ENCODE measurements at regions not wholly inside any gene's neighbourhood (a gene's known extent, or its start where the extent isn't known, plus 50 kb on each side); places are given as distances from the start of the nearest gene placed in this dataset.

- Histone ChIP-seq H3K4ac (ENCODE audit: low read depth, low read length) (no peak overlapping the region), H3K14ac (ENCODE audit: low read length) (no peak overlapping the region), H3K9me3 (ENCODE audit: insufficient read depth, low read depth, low read length) (no peaks in the 10 kb centered on the region), H3K79me2 (ENCODE audit: control insufficient read depth, insufficient read depth, low read length, poor library complexity) (no peaks in the 10 kb centered on the region), H3K4me1 (ENCODE audit: control insufficient read depth in 1 of 2, insufficient read depth in 2 of 2, low read length in 2 of 2) (peaks cover 0 to 2% of the 10 kb centered on the region in 2 experiments), H4K8ac (ENCODE audit: low read depth, low read length) (no peak overlapping the region), H3K23ac (ENCODE audit: low read length) (no peak overlapping the region), H2AFZ (ENCODE audit: insufficient read depth, low read length, poor library complexity) (no peak overlapping the region), H3K4me3 (ENCODE audit: low read depth, low read length) (no peak overlapping the region), H3K79me1 (ENCODE audit: low read length) (no peaks in the 10 kb centered on the region), H3K9ac (ENCODE audit: low read length) (no peak overlapping the region), H3K27ac (ENCODE audit: low read depth, low read length) (no peak overlapping the region), H3K27me3 (ENCODE audit: insufficient read depth, low read length) (no peaks in the 10 kb centered on the region), H3K36me3 (ENCODE audit: control insufficient read depth in 1 of 2, insufficient read depth in 2 of 2, low read length in 2 of 2) (no peaks in the 10 kb centered on the region), H2BK12ac (ENCODE audit: low read length) (no peak overlapping the region), H3K4me2 (ENCODE audit: low read length) (no peak overlapping the region), H4K12ac (ENCODE audit: low read depth, low read length) (no peak overlapping the region), H2BK120ac (ENCODE audit: insufficient read depth, low read length, poor library complexity) (no peak overlapping the region), H4K91ac (ENCODE audit: low read depth, low read length) (no peak overlapping the region), H2AK5ac (ENCODE audit: low read length) (no peak overlapping the region), H3K18ac (ENCODE audit: low read length) (no peak overlapping the region), H2BK5ac (ENCODE audit: low read depth, low read length, poor library complexity) (no peak overlapping the region)
- no CpG with 5 or more reads among the region's 6 CpGs for WGBS (ENCODE audit: extremely low coverage, insufficient coverage, insufficient read length)
- DNase-seq, result no peak
These were observed 555.4 kb downstream of the SH2D4B start for GRCh38 chr10:81093056-81093455.

GRCh38 chr10:81095238-81095637 lies 557.5 kb downstream of the SH2D4B start:
- H3K36me3 ChIP-seq (ENCODE audit: control insufficient read depth in 1 of 2, insufficient read depth in 2 of 2, low read length in 2 of 2), result no peaks in the 10 kb centered on the region
- H3K23ac ChIP-seq (ENCODE audit: low read length), result no peak overlapping the region
- H2AFZ ChIP-seq (ENCODE audit: insufficient read depth, low read length, poor library complexity), result no peak overlapping the region
- peaks cover 0 to 2% of the 10 kb centered on the region in 2 experiments for H3K4me1 ChIP-seq (ENCODE audit: control insufficient read depth in 1 of 2, insufficient read depth in 2 of 2, low read length in 2 of 2)
- no peak overlapping the region for H2BK120ac ChIP-seq (ENCODE audit: insufficient read depth, low read length, poor library complexity)
- H3K18ac ChIP-seq (ENCODE audit: low read length), result no peak overlapping the region
- no peak overlapping the region for H2BK5ac ChIP-seq (ENCODE audit: low read depth, low read length, poor library complexity)
- no peaks in the 10 kb centered on the region for H3K27me3 ChIP-seq (ENCODE audit: insufficient read depth, low read length)
- no peaks in the 10 kb centered on the region for H3K79me2 ChIP-seq (ENCODE audit: control insufficient read depth, insufficient read depth, low read length, poor library complexity)
- no peak overlapping the region for H3K27ac ChIP-seq (ENCODE audit: low read depth, low read length)
- DNase-seq, result no peak
- H4K12ac ChIP-seq (ENCODE audit: low read depth, low read length), result no peak overlapping the region
- WGBS (ENCODE audit: extremely low coverage, insufficient coverage, insufficient read length), result no CpG with 5 or more reads among the region's 2 CpGs
- no peak overlapping the region for H3K4me3 ChIP-seq (ENCODE audit: low read depth, low read length)
- H2BK12ac ChIP-seq (ENCODE audit: low read length), result no peak overlapping the region
- no peak overlapping the region for H3K4ac ChIP-seq (ENCODE audit: low read depth, low read length)
- H4K91ac ChIP-seq (ENCODE audit: low read depth, low read length), result no peak overlapping the region
- H3K9me3 ChIP-seq (ENCODE audit: insufficient read depth, low read depth, low read length), result no peaks in the 10 kb centered on the region
- H3K9ac ChIP-seq (ENCODE audit: low read length), result no peak overlapping the region
- H4K8ac ChIP-seq (ENCODE audit: low read depth, low read length), result no peak overlapping the region
- H3K4me2 ChIP-seq (ENCODE audit: low read length), result no peak overlapping the region
- no peak overlapping the region for H2AK5ac ChIP-seq (ENCODE audit: low read length)
- no peaks in the 10 kb centered on the region for H3K79me1 ChIP-seq (ENCODE audit: low read length)
- H3K14ac ChIP-seq (ENCODE audit: low read length), result no peak overlapping the region

DNA sequence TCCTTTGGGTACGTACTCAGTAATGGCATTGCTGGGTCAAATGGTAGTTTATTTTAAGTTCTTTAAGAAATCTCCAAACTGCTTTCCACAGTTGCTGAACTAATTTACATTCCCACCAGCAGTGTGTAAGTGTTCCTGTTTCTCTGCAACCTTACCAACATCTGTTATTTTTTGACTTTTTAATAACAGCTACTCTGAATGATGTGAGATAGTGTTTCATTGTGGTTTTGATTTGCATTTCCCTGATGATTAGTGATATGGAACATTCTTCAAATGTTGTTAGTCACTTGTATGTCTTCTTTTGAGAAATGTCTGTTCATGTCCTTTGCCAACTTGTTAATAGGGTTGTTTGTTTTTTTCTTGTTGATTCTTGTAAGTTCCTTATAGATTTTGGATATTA lies 558.9 kb downstream of the SH2D4B start:
- no peak overlapping the region for H4K12ac ChIP-seq (ENCODE audit: low read depth, low read length)
- no peak overlapping the region for H3K27ac ChIP-seq (ENCODE audit: low read depth, low read length)
- no peak overlapping the region for H3K4ac ChIP-seq (ENCODE audit: low read depth, low read length)
- H3K4me1 ChIP-seq (ENCODE audit: control insufficient read depth in 1 of 2, insufficient read depth in 2 of 2, low read length in 2 of 2), result peaks cover 0 to 2% of the 10 kb centered on the region in 2 experiments
- no peak overlapping the region for H3K4me3 ChIP-seq (ENCODE audit: low read depth, low read length)
- H3K4me2 ChIP-seq (ENCODE audit: low read length), result no peak overlapping the region
- no peak overlapping the region for H2BK12ac ChIP-seq (ENCODE audit: low read length)
- H3K14ac ChIP-seq (ENCODE audit: low read length), result no peak overlapping the region
- no peaks in the 10 kb centered on the region for H3K36me3 ChIP-seq (ENCODE audit: control insufficient read depth in 1 of 2, insufficient read depth in 2 of 2, low read length in 2 of 2)
- no peaks in the 10 kb centered on the region for H3K79me1 ChIP-seq (ENCODE audit: low read length)
- WGBS (ENCODE audit: extremely low coverage, insufficient coverage, insufficient read length), result no CpG with 5 or more reads among the region's 1 CpG
- H2AK5ac ChIP-seq (ENCODE audit: low read length), result no peak overlapping the region
- H3K9ac ChIP-seq (ENCODE audit: low read length), result no peak overlapping the region
- H2AFZ ChIP-seq (ENCODE audit: insufficient read depth, low read length, poor library complexity), result no peak overlapping the region
- H4K91ac ChIP-seq (ENCODE audit: low read depth, low read length), result no peak overlapping the region
- H3K79me2 ChIP-seq (ENCODE audit: control insufficient read depth, insufficient read depth, low read length, poor library complexity), result no peaks in the 10 kb centered on the region
- no peaks in the 10 kb centered on the region for H3K9me3 ChIP-seq (ENCODE audit: insufficient read depth, low read depth, low read length)
- no peaks in the 10 kb centered on the region for H3K27me3 ChIP-seq (ENCODE audit: insufficient read depth, low read length)
- H2BK5ac ChIP-seq (ENCODE audit: low read depth, low read length, poor library complexity), result no peak overlapping the region
- no peak overlapping the region for H2BK120ac ChIP-seq (ENCODE audit: insufficient read depth, low read length, poor library complexity)
- no peak overlapping the region for H3K23ac ChIP-seq (ENCODE audit: low read length)
- no peak overlapping the region for H4K8ac ChIP-seq (ENCODE audit: low read depth, low read length)
- H3K18ac ChIP-seq (ENCODE audit: low read length), result no peak overlapping the region
- no peak for DNase-seq

- no peaks in the 10 kb centered on the region for H3K36me3 ChIP-seq (ENCODE audit: control insufficient read depth in 1 of 2, insufficient read depth in 2 of 2, low read length in 2 of 2)
- no peak overlapping the region for H2BK12ac ChIP-seq (ENCODE audit: low read length)
- H3K27me3 ChIP-seq (ENCODE audit: insufficient read depth, low read length), result no peaks in the 10 kb centered on the region
- no peak overlapping the region for H3K23ac ChIP-seq (ENCODE audit: low read length)
- H2AK5ac ChIP-seq (ENCODE audit: low read length), result no peak overlapping the region
- no peaks in the 10 kb centered on the region for H3K4me1 ChIP-seq (ENCODE audit: control insufficient read depth in 1 of 2, insufficient read depth in 2 of 2, low read length in 2 of 2)
- no peak overlapping the region for H3K4ac ChIP-seq (ENCODE audit: low read depth, low read length)
- H2AFZ ChIP-seq (ENCODE audit: insufficient read depth, low read length, poor library complexity), result no peak overlapping the region
- no peaks in the 10 kb centered on the region for H3K79me1 ChIP-seq (ENCODE audit: low read length)
- no peak overlapping the region for H3K4me2 ChIP-seq (ENCODE audit: low read length)
- H3K4me3 ChIP-seq (ENCODE audit: low read depth, low read length), result no peak overlapping the region
- H4K8ac ChIP-seq (ENCODE audit: low read depth, low read length), result no peak overlapping the region
- H3K9me3 ChIP-seq (ENCODE audit: insufficient read depth, low read depth, low read length), result no peaks in the 10 kb centered on the region
- no peak overlapping the region for H3K14ac ChIP-seq (ENCODE audit: low read length)
- no peak overlapping the region for H2BK120ac ChIP-seq (ENCODE audit: insufficient read depth, low read length, poor library complexity)
- H3K79me2 ChIP-seq (ENCODE audit: control insufficient read depth, insufficient read depth, low read length, poor library complexity), result no peaks in the 10 kb centered on the region
- H3K9ac ChIP-seq (ENCODE audit: low read length), result no peak overlapping the region
- no peak for DNase-seq
- H4K12ac ChIP-seq (ENCODE audit: low read depth, low read length), result no peak overlapping the region
- no peak overlapping the region for H3K18ac ChIP-seq (ENCODE audit: low read length)
- H4K91ac ChIP-seq (ENCODE audit: low read depth, low read length), result no peak overlapping the region
- H2BK5ac ChIP-seq (ENCODE audit: low read depth, low read length, poor library complexity), result no peak overlapping the region
- H3K27ac ChIP-seq (ENCODE audit: low read depth, low read length), result no peak overlapping the region
These were observed 563.4 kb downstream of the SH2D4B start for GRCh38 chr10:81101062-81101461.

Data from trophoblast cell (in vitro differentiated cells and primary cell).